ENCODE measurements at regions not wholly inside any gene's neighbourhood (a gene's known extent, or its start where the extent isn't known, plus 50 kb on each side); places are given as distances from the start of the nearest gene placed in this dataset.
A peak's percentile ranks its signal among the peaks of the same experiment; 100 is the strongest.
"Not testable (repeated sequence)": the region's sequence is repeated elsewhere in the genome, so short reads cannot be mapped to it uniquely, and the experiment has no call there.

DNA sequence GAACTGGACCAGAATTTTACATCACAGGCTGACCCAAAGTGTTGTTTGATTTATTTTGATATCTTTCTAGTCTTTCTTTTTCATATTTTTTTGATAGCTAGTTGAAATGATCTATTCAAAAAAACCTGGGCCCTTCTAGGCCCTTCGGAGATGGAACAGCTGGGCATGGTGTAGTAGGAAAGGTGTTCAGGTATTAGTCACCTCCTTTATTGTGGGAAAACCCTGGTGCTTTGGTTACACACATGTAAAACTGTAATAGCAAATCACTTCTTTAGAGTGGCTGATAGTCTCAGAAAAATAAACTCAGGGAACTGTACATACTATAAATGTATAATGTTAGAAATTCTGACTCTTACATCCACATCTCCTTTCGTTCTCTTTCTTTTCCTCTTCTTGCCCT is 234.5 kb downstream of the PLA2G4A start:
- Histone ChIP-seq H3K9me3 (no peaks in the 10 kb centered on the region), H3K4me1 (no peaks in the 10 kb centered on the region), H3K27me3 (no peaks in the 10 kb centered on the region), H3K27ac (no peak overlapping the region), H3K4me3 (replicated peaks in 1 of 3) (no peak overlapping the region), H3K36me3 (no peaks in the 10 kb centered on the region)
- intact Hi-C loops (cut with DNase I) = no loop called here
- no peak for DNase-seq
- WGBS, 2 donors = 88 to 91% methylated on average over 2 of the region's 2 CpGs
- no peak for TF ChIP-seq POLR2A (IDR thresholded peaks at IDR 0.05)
- TF ChIP-seq CTCF (IDR thresholded peaks at IDR 0.05) = no peak

- no peaks in the 10 kb centered on the region for H3K27me3 ChIP-seq
- peak; percentile 39 to 40 for DNase-seq
- H3K4me3 ChIP-seq (replicated peaks in 1 of 3) = no peak overlapping the region
- H3K36me3 ChIP-seq = no peaks in the 10 kb centered on the region
- 80 to 89% methylated on average over 1 of the region's 1 CpG for WGBS, 2 donors
- no peaks in the 10 kb centered on the region for H3K4me1 ChIP-seq
- no peaks in the 10 kb centered on the region for H3K9me3 ChIP-seq
- no peak overlapping the region for H3K27ac ChIP-seq
- TF ChIP-seq POLR2A (IDR thresholded peaks at IDR 0.05) (no peak), CTCF (IDR thresholded peaks at IDR 0.05) (no peak)
- intact Hi-C loops (cut with DNase I) = no loop called here
Measured at GRCh38 chr1:187067160-187067559, 238.4 kb downstream of the PLA2G4A start.

- Histone ChIP-seq H3K27ac (no peak overlapping the region), H3K4me1 (no peaks in the 10 kb centered on the region), H3K27me3 (no peaks in the 10 kb centered on the region), H3K36me3 (no peaks in the 10 kb centered on the region), H3K4me3 (replicated peaks in 1 of 3) (no peak overlapping the region), H3K9me3 (no peaks in the 10 kb centered on the region)
- 68 to 72% methylated on average over 3 of the region's 3 CpGs for WGBS, 2 donors
- TF ChIP-seq CTCF (IDR thresholded peaks at IDR 0.05) (no peak), POLR2A (IDR thresholded peaks at IDR 0.05) (no peak)
- DNase-seq = no peak
- intact Hi-C loops (cut with DNase I) = no loop called here
Measured at GRCh38 chr1:187070076-187070475, 241.3 kb downstream of the PLA2G4A start.

DNA sequence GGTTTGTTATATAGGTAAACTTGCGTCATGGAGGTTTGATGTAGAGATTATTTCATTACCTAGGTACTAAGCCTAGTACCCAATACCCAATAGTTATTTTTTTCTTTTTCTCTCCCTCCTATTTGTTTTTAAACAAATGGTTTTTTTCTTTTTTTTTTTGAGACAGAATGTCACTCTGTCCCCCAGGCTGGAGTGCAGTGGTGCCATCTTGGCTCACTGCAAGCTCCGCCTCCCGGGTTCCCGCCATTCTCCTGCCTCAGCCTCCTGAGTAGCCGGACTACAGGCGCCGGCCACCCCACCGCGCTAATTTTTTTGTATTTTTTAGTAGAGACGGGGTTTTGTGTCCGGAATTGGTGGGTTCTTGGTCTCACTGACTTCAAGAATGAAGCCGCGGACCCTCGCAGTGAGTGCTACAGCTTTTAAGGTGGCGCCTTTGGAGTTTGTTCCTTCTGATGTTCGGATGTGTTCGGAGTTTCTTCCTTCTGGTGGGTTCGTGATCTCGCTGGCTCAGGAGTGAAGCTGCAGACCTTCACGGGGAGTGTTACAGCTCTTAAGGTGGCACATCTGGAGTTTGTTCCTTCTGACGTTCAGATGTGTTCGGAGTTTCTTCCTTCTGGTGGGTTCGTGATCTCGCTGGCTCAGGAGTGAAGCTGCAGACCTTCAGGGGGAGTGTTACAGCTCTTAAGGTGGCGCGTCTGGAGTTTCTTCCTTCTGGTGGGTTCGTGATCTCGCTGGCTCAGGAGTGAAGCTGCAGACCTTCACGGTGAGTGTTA is 243.7 kb downstream of the PLA2G4A start:
- WGBS, 2 donors = 85 to 91% methylated on average over 23 to 28 of the region's 29 CpGs
- H3K27me3 ChIP-seq; H3K4me1 ChIP-seq; H3K36me3 ChIP-seq; H3K27ac ChIP-seq; DNase-seq; H3K4me3 ChIP-seq (replicated peaks in 1 of 3); intact Hi-C loops (cut with DNase I); H3K9me3 ChIP-seq: not testable (repeated sequence)

DNA sequence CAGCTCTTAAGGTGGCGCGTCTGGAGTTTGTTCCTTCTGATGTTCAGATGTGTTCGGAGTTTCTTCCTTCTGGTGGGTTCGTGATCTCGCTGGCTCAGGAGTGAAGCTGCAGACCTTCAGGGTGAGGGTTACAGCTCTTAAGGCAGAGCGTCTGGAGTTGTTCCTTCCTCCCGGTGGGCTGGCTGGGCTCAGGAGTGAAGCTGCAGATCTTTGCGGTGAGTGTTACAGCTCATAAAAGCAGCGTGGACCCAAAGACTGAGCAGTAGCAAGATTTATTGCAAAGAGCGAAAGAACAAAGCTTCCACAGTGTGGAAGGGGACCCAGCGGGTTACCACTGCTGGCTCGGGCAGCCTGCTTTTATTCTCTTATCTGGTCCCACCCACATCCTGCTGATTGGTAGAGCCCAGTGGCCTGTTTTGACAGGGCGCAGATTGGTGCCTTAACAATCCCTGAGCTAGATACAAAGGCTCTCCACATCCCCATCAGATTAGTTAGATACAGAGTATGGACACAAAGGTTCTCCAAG is 244.3 kb downstream of the PLA2G4A start:
- H3K4me1 ChIP-seq; DNase-seq; H3K4me3 ChIP-seq (replicated peaks in 1 of 3); H3K9me3 ChIP-seq; H3K27ac ChIP-seq; intact Hi-C loops (cut with DNase I); H3K36me3 ChIP-seq; H3K27me3 ChIP-seq: not testable (repeated sequence)
- WGBS, 2 donors = 83 to 91% methylated on average over 12 to 13 of the region's 13 CpGs

DNA sequence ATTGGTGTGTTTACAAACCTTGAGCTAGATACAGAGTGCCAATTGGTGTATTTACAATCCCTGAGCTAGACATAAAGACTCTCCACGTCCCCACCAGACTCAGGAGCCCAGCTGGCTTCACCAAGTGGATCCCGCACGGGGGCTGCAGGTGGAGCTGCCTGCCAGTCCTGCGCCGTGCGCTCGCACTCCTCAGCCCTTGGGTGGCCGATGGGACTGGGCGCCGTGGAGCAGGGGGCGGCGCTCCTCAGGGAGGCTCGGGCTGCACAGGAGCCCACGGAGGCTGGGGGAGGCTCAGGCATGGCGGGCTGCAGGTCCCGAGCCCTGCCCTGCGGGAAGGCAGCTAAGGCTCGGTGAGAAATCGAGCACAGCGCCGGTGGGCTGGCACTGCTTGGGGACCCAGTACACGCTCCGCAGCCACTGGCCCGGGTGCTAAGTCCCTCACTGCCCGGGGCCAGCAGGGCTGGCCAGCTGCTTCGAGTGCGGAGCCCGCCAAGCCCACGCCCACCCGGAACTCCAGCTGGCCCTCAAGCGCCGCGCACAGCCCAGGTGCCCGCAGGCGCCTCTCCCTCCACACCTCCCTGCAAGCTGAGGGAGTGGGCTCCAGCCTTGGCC is 245.0 kb downstream of the PLA2G4A start:
- H3K4me1 ChIP-seq; H3K27ac ChIP-seq; H3K27me3 ChIP-seq; H3K36me3 ChIP-seq; H3K9me3 ChIP-seq; DNase-seq; H3K4me3 ChIP-seq (replicated peaks in 1 of 3); intact Hi-C loops (cut with DNase I): not testable (repeated sequence)
- 95 to 97% methylated on average over 26 to 28 of the region's 35 CpGs for WGBS, 2 donors
